Astrocyte (in vitro differentiated cells and primary cell): ENCODE measurements at regions not wholly inside any gene's neighbourhood (a gene's known extent, or its start where the extent isn't known, plus 50 kb on each side); places are given as distances from the start of the nearest gene placed in this dataset.

Experiments
- CTCF ChIP-seq: IDR thresholded peaks from 2 replicates; pipeline ENCODE4 v1.5.1; 2011; ENCODE audit warnings: low read depth, mild to moderate bottlenecking, inconsistent platforms, low read length, moderate library complexity; ENCODE audit not compliant: insufficient read depth
- EZH2 ChIP-seq: IDR thresholded peaks from 2 replicates; pipeline ENCODE4 v1.6.1; 2012; ENCODE audit warnings: mild to moderate bottlenecking, low read length, inconsistent platforms; ENCODE audit not compliant: insufficient read depth

GRCh38 chr13:78067290-78067689 is 148.7 kb upstream of the EDNRB start:
- no peak for TF ChIP-seq CTCF
- no peak for TF ChIP-seq EZH2
